Body of pancreas (tissue), 4 donors: ENCODE measurements at regions not wholly inside any gene's neighbourhood (a gene's known extent, or its start where the extent isn't known, plus 50 kb on each side); places are given as distances from the start of the nearest gene placed in this dataset.

Experiments used
- ATAC-seq: fragments of 150-250 bp; one replicate; pipeline ENCODE4 v1.9.1; 2016
- DNase-seq, 4 donors: peaks; one replicate each; pipeline ENCODE4 v3.0.0-alpha.2; 2019
- H3K27ac ChIP-seq, 4 donors: fragments of 200-600 bp; sonication (generic); 1 replicate in 3 of 4; 2 replicates in 1 of 4; pipeline versions ENCODE4 v1.5.1 to v1.6.1; 2016 to 2019; ENCODE audit warnings: mild to moderate bottlenecking in 1 of 4, mixed read lengths in 1 of 4, moderate library complexity in 1 of 4
- H3K27me3 ChIP-seq, 2 donors: fragments of 200-600 bp; sonication (generic); one replicate each; pipeline ENCODE4 v1.6.0; 2016; ENCODE audit warnings: mild to moderate bottlenecking in 1 of 2
- H3K36me3 ChIP-seq, 2 donors: fragments of 200-600 bp; sonication (generic); replicated peaks in 1 of 2; 2 replicates each; pipeline ENCODE4 v1.5.1; 2016; ENCODE audit warnings: low read depth in 2 of 2; ENCODE audit not compliant: insufficient read depth in 1 of 2
- H3K4me1 ChIP-seq: fragments of 200-600 bp; sonication (generic); one replicate; pipeline ENCODE4 v1.6.0; 2016
- H3K4me3 ChIP-seq, 2 donors: fragments of 200-600 bp; sonication (generic); 1 replicate in 1 of 2; 2 replicates in 1 of 2; pipeline ENCODE4 v1.5.1; 2016 to 2019
- H3K9me3 ChIP-seq, 3 donors: fragments of 200-600 bp; sonication (generic); 1 replicate in 2 of 3; 2 replicates in 1 of 3; pipeline ENCODE4 v1.5.1; 2016
- CTCF ChIP-seq, 7 experiments: fragments of 450-650 bp in 4 of 7; fragments of 200-600 bp in 3 of 7; sonication (generic) in 3 of 7; IDR thresholded peaks; one replicate each; pipeline ENCODE4 v1.5.1; 2016 to 2019; ENCODE audit warnings: antibody characterized with exemption in 7 of 7
- POLR2A ChIP-seq, 3 donors: fragments of 450-650 bp; IDR thresholded peaks; one replicate each; pipeline ENCODE4 v1.6.1; 2016; ENCODE audit warnings: antibody characterized with exemption in 3 of 3, mild to moderate bottlenecking in 2 of 3
- WGBS, 2 donors: methylation state at CpG; one replicate each; pipeline ENCODE4 v1.1.5; 2017; 5-methylcytosine and 5-hydroxymethylcytosine counted together
- intact Hi-C: fragments of 100-400 bp; cut with DNase I; formaldehyde crosslinking; loops from one replicate; pipeline ENCODE4 v1.15.1; 2023

GRCh38 chr14:100656996-100657395 is 69.7 kb upstream of the DLK1 start:
- DNase-seq (no peak), ATAC-seq (no peak)
- Histone ChIP-seq H3K36me3 (no peaks in the 10 kb centered on the region), H3K27ac (no peak overlapping the region), H3K9me3 (no peaks in the 10 kb centered on the region), H3K27me3 (no peaks in the 10 kb centered on the region), H3K4me3 (no peak overlapping the region), H3K4me1 (peaks cover 22% of the 10 kb centered on the region)
- WGBS, 2 donors, result 86 to 88% methylated on average over 8 to 13 of the region's 15 CpGs
- TF ChIP-seq POLR2A (IDR thresholded peaks at IDR 0.05), result no peak
- TF ChIP-seq CTCF (IDR thresholded peaks at IDR 0.05), result no peak
- intact Hi-C loops, result loop anchor here (10.0 kb wide), 2 partner anchors 272 to 978 kb away; no protein-coding TSS in a partner anchor

- Histone ChIP-seq H3K36me3 (no peaks in the 10 kb centered on the region), H3K4me1 (peaks cover 14% of the 10 kb centered on the region), H3K27ac (no peak overlapping the region), H3K9me3 (no peaks in the 10 kb centered on the region), H3K27me3 (no peaks in the 10 kb centered on the region), H3K4me3 (no peak overlapping the region)
- TF ChIP-seq POLR2A (IDR thresholded peaks at IDR 0.05) (no peak), CTCF (IDR thresholded peaks at IDR 0.05) (no peak)
- ATAC-seq (no peak), DNase-seq (no peak)
- intact Hi-C loops, result loop anchor here (10.0 kb wide), 2 partner anchors 273 to 977 kb away; no protein-coding TSS in a partner anchor
- 64 to 68% methylated on average over 4 of the region's 4 CpGs for WGBS, 2 donors
Observed at GRCh38 chr14:100657780-100658179, 68.9 kb upstream of the DLK1 start.

- WGBS, 2 donors, result 48 to 71% methylated on average over 4 to 6 of the region's 6 CpGs
- peak in 1 of 4 donors; percentile 44 for DNase-seq
Observed at GRCh38 chr14:100658181-100658886, 68.4 kb upstream of the DLK1 start.

GRCh38 chr14:100659345-100660001 is 67.2 kb upstream of the DLK1 start:
- intact Hi-C loops, result loop anchor here (10.0 kb wide), 2 partner anchors 275 to 975 kb away; no protein-coding TSS in a partner anchor
- no peak for DNase-seq

More at GRCh38 chr14:100658181-100658886, 68.4 kb upstream of the DLK1 start:
- H3K27me3 ChIP-seq, result no peaks in the 10 kb centered on the region
- no peak for ATAC-seq
- H3K4me3 ChIP-seq, result no peak overlapping the region
- peaks cover 11% of the 10 kb centered on the region for H3K4me1 ChIP-seq
- intact Hi-C loops, result loop anchor here (10.0 kb wide), 2 partner anchors 274 to 976 kb away; no protein-coding TSS in a partner anchor
- no peaks in the 10 kb centered on the region for H3K36me3 ChIP-seq
- TF ChIP-seq POLR2A (IDR thresholded peaks at IDR 0.05) (no peak), CTCF (IDR thresholded peaks at IDR 0.05) (no peak)
- no peak overlapping the region for H3K27ac ChIP-seq
- no peaks in the 10 kb centered on the region for H3K9me3 ChIP-seq

More at GRCh38 chr14:100659345-100660001, 67.2 kb upstream of the DLK1 start:
- TF ChIP-seq CTCF (IDR thresholded peaks at IDR 0.05), result no peak
- TF ChIP-seq POLR2A (IDR thresholded peaks at IDR 0.05), result no peak
- no peak for ATAC-seq
- Histone ChIP-seq H3K9me3 (no peaks in the 10 kb centered on the region), H3K4me3 (no peak overlapping the region), H3K4me1 (peaks cover 7% of the 10 kb centered on the region), H3K36me3 (no peaks in the 10 kb centered on the region), H3K27me3 (no peaks in the 10 kb centered on the region), H3K27ac (no peak overlapping the region)
- 82 to 92% methylated on average over 11 to 17 of the region's 17 CpGs for whole genome bisulfite sequencing, 2 donors
